Activated T-cell treated with anti-CD3 and anti-CD28 coated beads, Interleukin-2, amount 50 U/mL, for 24 hours (primary cell): ENCODE measurements at regions not wholly inside any gene's neighbourhood (a gene's known extent, or its start where the extent isn't known, plus 50 kb on each side); places are given as distances from the start of the nearest gene placed in this dataset.

Experiments used
- DNase-seq: peaks from one replicate; pipeline ENCODE4 v3.0.0-alpha.2; 2020
- H3K27ac Mint-ChIP-seq: 2 replicates; pipeline ENCODE4 v1.8.0; 2020; ENCODE audit warnings: mild to moderate bottlenecking, mixed read lengths
- H3K27me3 Mint-ChIP-seq: 2 replicates; pipeline ENCODE4 v1.8.0; 2020; ENCODE audit warnings: mixed read lengths
- H3K36me3 Mint-ChIP-seq: 2 replicates; pipeline ENCODE4 v1.8.0; 2020; ENCODE audit warnings: low read depth, mixed read lengths
- H3K4me1 Mint-ChIP-seq: 2 replicates; pipeline ENCODE4 v1.8.0; 2020; ENCODE audit warnings: low read depth, mixed read lengths
- H3K4me3 Mint-ChIP-seq: 2 replicates; pipeline ENCODE4 v1.8.0; 2020; ENCODE audit warnings: mild to moderate bottlenecking, moderate library complexity, mixed read lengths
- H3K9me3 Mint-ChIP-seq: 2 replicates; pipeline ENCODE4 v1.8.0; 2020; ENCODE audit warnings: mixed read lengths

- Mint-ChIP-seq H3K27me3 (no peaks in the 10 kb centered on the region), H3K4me3 (no peak overlapping the region), H3K9me3 (no peaks in the 10 kb centered on the region), H3K27ac (no peak overlapping the region), H3K36me3 (no peaks in the 10 kb centered on the region), H3K4me1 (no peaks in the 10 kb centered on the region)
- no peak for DNase-seq
Measured at GRCh38 chr5:164062304-164062703, 556.9 kb downstream of the MAT2B start.

DNA sequence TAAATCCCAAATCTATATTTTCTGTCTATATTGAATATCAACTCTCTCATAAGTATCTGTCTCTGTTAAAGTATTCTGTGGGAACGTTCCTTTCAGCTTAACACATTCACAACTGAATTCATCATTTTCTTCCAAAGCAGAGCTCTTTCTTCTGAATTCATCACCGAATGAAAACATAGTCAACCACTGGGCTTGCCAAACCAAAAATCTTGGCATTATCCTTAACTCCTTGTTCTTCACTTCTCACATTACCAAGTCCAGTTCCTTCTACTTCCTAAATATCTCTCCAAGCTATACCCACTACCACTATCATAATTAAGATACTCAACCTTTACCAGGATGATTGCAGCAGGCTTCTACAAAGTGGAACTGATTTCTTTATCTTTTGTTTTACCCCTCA is 559.8 kb downstream of the MAT2B start:
- H3K27ac Mint-ChIP-seq, result no peak overlapping the region
- H3K27me3 Mint-ChIP-seq, result no peaks in the 10 kb centered on the region
- no peak for DNase-seq
- no peaks in the 10 kb centered on the region for H3K9me3 Mint-ChIP-seq
- no peaks in the 10 kb centered on the region for H3K36me3 Mint-ChIP-seq
- no peak overlapping the region for H3K4me3 Mint-ChIP-seq
- H3K4me1 Mint-ChIP-seq, result no peaks in the 10 kb centered on the region

DNA sequence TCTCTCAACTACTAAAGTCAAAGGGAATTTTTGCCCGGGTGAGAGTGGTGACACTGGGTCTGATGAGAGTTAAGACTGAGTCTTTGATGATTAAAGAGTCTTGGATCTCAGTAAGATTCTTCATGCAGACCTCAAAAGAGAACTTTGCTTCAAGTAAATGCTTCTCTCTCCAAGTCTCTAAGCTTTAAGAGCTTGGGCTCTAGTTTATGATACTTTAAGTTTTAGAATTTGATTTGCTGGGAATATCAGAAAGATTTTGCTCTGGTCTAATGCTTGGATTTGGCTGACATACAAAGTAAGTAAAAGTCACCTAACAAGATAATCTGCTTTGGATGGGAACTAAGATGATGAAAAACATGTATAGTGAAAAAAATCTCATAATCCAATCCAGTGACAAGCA is 566.3 kb downstream of the MAT2B start:
- H3K27ac Mint-ChIP-seq, result no peak overlapping the region
- H3K4me1 Mint-ChIP-seq, result no peaks in the 10 kb centered on the region
- no peaks in the 10 kb centered on the region for H3K36me3 Mint-ChIP-seq
- no peak overlapping the region for H3K4me3 Mint-ChIP-seq
- no peak for DNase-seq
- peaks cover 3% of the 10 kb centered on the region for H3K9me3 Mint-ChIP-seq
- H3K27me3 Mint-ChIP-seq, result no peaks in the 10 kb centered on the region

GRCh38 chr5:164073081-164073480 is 567.7 kb downstream of the MAT2B start:
- no peaks in the 10 kb centered on the region for H3K27me3 Mint-ChIP-seq
- no peak for DNase-seq
- H3K27ac Mint-ChIP-seq, result no peak overlapping the region
- H3K4me1 Mint-ChIP-seq, result no peaks in the 10 kb centered on the region
- H3K9me3 Mint-ChIP-seq, result peaks cover 3% of the 10 kb centered on the region
- H3K36me3 Mint-ChIP-seq, result no peaks in the 10 kb centered on the region
- no peak overlapping the region for H3K4me3 Mint-ChIP-seq

DNA sequence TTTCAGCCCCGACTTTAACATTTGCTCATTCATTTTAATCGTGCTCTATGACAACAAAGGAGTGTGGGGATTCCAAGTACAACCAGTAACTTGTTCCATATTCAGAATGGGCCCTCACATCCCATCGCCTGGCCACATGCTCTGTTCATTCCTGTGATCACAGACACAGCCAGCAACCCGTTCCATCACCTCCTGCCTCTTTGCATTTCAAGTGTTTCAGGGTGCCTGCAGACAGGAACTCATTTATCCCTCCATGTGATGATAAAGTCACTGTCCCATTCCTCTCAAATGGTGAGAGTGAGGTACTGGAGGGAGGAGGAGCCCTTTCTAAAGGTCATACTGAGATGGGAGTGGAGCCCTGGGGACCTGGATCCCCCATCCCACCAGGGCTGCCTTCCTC is 571.1 kb downstream of the MAT2B start:
- Mint-ChIP-seq H3K9me3 (peaks cover under 1% of the 10 kb centered on the region), H3K27me3 (no peaks in the 10 kb centered on the region), H3K4me3 (no peak overlapping the region), H3K27ac (no peak overlapping the region), H3K36me3 (no peaks in the 10 kb centered on the region), H3K4me1 (no peaks in the 10 kb centered on the region)
- no peak for DNase-seq

DNA sequence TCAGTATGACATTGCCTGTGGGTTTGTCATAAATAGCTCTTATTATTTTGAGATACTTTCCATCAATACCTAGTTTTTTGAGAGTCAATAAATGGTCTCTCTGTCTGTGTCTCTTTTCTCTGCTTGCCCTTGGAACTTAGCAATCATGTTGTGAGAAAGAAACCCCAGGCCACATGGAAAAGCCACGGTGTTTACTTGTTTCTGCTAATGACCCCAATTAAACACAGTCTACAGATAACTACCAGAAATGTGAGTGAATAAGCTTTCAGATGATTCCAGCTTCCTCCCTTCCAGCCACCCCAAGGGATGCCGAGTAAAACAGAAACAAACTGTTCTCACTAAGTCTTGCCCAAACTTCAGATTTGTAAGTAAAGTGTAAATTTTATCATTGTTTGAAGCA is 584.9 kb downstream of the MAT2B start:
- no peaks in the 10 kb centered on the region for H3K27me3 Mint-ChIP-seq

DNA sequence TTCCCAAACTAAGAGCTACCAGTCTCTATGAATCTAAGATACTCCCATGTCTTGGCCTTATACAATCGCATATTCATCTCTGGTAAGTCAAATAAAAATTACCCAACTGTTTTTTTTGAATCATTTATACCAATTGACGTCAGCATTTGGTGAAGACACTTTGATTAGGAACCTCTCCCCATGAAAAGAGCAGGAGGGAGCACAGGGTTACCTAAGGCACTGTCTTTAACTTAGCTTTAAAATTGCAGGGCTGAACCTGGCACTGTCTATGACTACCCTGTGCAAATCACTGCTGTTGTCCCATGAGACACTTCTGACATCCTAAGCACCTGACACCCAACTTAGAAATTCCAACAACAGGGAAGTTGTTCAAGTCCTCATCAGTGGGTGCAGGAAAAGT is 586.4 kb downstream of the MAT2B start:
- Mint-ChIP-seq H3K9me3 (peaks cover 4% of the 10 kb centered on the region), H3K4me3 (no peak overlapping the region), H3K27ac (no peak overlapping the region), H3K27me3 (no peaks in the 10 kb centered on the region), H3K36me3 (no peaks in the 10 kb centered on the region), H3K4me1 (no peaks in the 10 kb centered on the region)
- DNase-seq, result no peak

More for the DNA sequence above, 584.9 kb downstream of the MAT2B start:
- Mint-ChIP-seq H3K27ac (no peak overlapping the region), H3K36me3 (no peaks in the 10 kb centered on the region), H3K9me3 (peaks cover 4% of the 10 kb centered on the region), H3K4me3 (no peak overlapping the region), H3K4me1 (no peaks in the 10 kb centered on the region)
- no peak for DNase-seq

GRCh38 chr5:164094291-164094690 is 588.9 kb downstream of the MAT2B start:
- H3K4me1 Mint-ChIP-seq, result no peaks in the 10 kb centered on the region
- no peak for DNase-seq
- peaks cover 4% of the 10 kb centered on the region for H3K9me3 Mint-ChIP-seq
- H3K4me3 Mint-ChIP-seq, result no peak overlapping the region
- no peaks in the 10 kb centered on the region for H3K27me3 Mint-ChIP-seq
- H3K27ac Mint-ChIP-seq, result no peak overlapping the region
- no peaks in the 10 kb centered on the region for H3K36me3 Mint-ChIP-seq

GRCh38 chr5:164097749-164098148 is 592.3 kb downstream of the MAT2B start:
- Mint-ChIP-seq H3K4me3 (no peak overlapping the region), H3K4me1 (no peaks in the 10 kb centered on the region), H3K27me3 (no peaks in the 10 kb centered on the region), H3K27ac (no peak overlapping the region), H3K36me3 (no peaks in the 10 kb centered on the region), H3K9me3 (no peaks in the 10 kb centered on the region)
- no peak for DNase-seq

DNA sequence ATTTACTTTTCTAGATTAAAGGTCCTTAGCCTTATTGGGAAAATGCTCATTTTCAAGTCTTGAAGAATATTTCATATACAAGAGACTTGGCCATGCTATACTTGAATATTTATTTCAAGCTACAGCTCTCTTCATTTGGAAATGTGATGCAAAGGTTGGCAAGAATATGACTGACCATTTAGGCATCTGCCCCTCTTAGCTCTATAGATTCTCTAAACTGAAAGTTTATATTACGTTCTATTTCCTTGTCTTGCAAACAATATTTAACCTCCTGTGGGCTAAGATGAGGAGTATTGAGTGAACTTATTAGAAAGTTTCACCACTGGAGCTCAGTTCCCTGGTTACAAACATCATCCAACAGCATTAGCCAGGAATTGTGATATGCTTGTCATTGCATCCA is 593.1 kb downstream of the MAT2B start:
- Mint-ChIP-seq H3K36me3 (no peaks in the 10 kb centered on the region), H3K4me3 (no peak overlapping the region), H3K27ac (no peak overlapping the region), H3K27me3 (no peaks in the 10 kb centered on the region), H3K9me3 (no peaks in the 10 kb centered on the region), H3K4me1 (no peaks in the 10 kb centered on the region)
- no peak for DNase-seq

- Mint-ChIP-seq H3K27ac (no peak overlapping the region), H3K36me3 (no peaks in the 10 kb centered on the region)
Measured at GRCh38 chr5:164098979-164099378, 593.6 kb downstream of the MAT2B start.

GRCh38 chr5:164115420-164115819 is 610.0 kb downstream of the MAT2B start:
- no peak overlapping the region for H3K27ac Mint-ChIP-seq
- H3K36me3 Mint-ChIP-seq, result no peaks in the 10 kb centered on the region
- peaks cover 6% of the 10 kb centered on the region for H3K9me3 Mint-ChIP-seq
- no peaks in the 10 kb centered on the region for H3K4me1 Mint-ChIP-seq
- no peak overlapping the region for H3K4me3 Mint-ChIP-seq
- no peak for DNase-seq
- no peaks in the 10 kb centered on the region for H3K27me3 Mint-ChIP-seq

More at GRCh38 chr5:164098979-164099378, 593.6 kb downstream of the MAT2B start:
- DNase-seq, result no peak
- Mint-ChIP-seq H3K4me1 (no peaks in the 10 kb centered on the region), H3K4me3 (no peak overlapping the region), H3K27me3 (no peaks in the 10 kb centered on the region), H3K9me3 (no peaks in the 10 kb centered on the region)

- Mint-ChIP-seq H3K9me3 (peaks cover 4% of the 10 kb centered on the region), H3K4me1 (no peaks in the 10 kb centered on the region), H3K36me3 (no peaks in the 10 kb centered on the region), H3K27ac (no peak overlapping the region), H3K27me3 (no peaks in the 10 kb centered on the region), H3K4me3 (no peak overlapping the region)
- no peak for DNase-seq
Measured at GRCh38 chr5:164119806-164120447, 614.5 kb downstream of the MAT2B start.

DNA sequence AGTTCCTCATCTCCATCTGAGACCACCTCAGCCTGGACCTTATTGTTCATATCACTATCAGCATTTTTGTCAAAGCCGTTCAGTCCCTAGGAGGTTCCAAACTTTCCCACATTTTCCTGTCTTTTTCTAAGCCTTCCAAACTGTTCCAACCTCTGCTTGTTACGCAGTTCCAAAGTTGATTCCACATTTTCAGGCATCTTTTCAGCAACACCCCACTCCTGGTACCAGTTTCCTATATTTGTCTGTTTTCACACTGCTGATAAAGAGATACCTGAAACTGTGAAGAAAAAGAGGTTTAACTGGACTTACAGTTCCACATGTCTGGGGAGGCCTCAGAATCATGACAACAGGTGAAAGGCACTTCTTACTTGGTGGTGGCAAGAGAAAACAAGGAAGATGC is 622.1 kb downstream of the MAT2B start:
- H3K4me1 Mint-ChIP-seq, result no peaks in the 10 kb centered on the region
- peaks cover 25% of the 10 kb centered on the region for H3K9me3 Mint-ChIP-seq
- no peaks in the 10 kb centered on the region for H3K36me3 Mint-ChIP-seq
- no peak for DNase-seq
- H3K4me3 Mint-ChIP-seq, result no peak overlapping the region
- no peaks in the 10 kb centered on the region for H3K27me3 Mint-ChIP-seq
- H3K27ac Mint-ChIP-seq, result no peak overlapping the region

- H3K4me3 Mint-ChIP-seq, result no peak overlapping the region
- no peaks in the 10 kb centered on the region for H3K4me1 Mint-ChIP-seq
- H3K9me3 Mint-ChIP-seq, result peaks cover 24% of the 10 kb centered on the region
- H3K27ac Mint-ChIP-seq, result no peak overlapping the region
- H3K27me3 Mint-ChIP-seq, result no peaks in the 10 kb centered on the region
- DNase-seq, result no peak
- H3K36me3 Mint-ChIP-seq, result no peaks in the 10 kb centered on the region
Measured at GRCh38 chr5:164132358-164132757, 626.9 kb downstream of the MAT2B start.

- DNase-seq, result no peak
- Mint-ChIP-seq H3K9me3 (peaks cover 10% of the 10 kb centered on the region), H3K36me3 (no peaks in the 10 kb centered on the region), H3K4me3 (no peak overlapping the region), H3K27ac (no peak overlapping the region), H3K27me3 (no peaks in the 10 kb centered on the region), H3K4me1 (no peaks in the 10 kb centered on the region)
Measured at GRCh38 chr5:164137095-164137494, 631.7 kb downstream of the MAT2B start.
